ENCODE measurements at regions not wholly inside any gene's neighbourhood (a gene's known extent, or its start where the extent isn't known, plus 50 kb on each side); places are given as distances from the start of the nearest gene placed in this dataset.
A peak's percentile ranks its signal among the peaks of the same experiment; 100 is the strongest.

- TF ChIP-seq GATA3 (IDR thresholded peaks at IDR 0.05; ENCODE audit: low read depth, low read length) (no peak), GATA2 (IDR thresholded peaks at IDR 0.05; ENCODE audit: low read depth, low read length) (no peak)
Measured at GRCh38 chr20:43799741-43800140, 72.9 kb upstream of the GTSF1L start.

- TF ChIP-seq GATA2 (IDR thresholded peaks at IDR 0.05; ENCODE audit: low read depth, low read length) (peak; percentile 68), GATA3 (IDR thresholded peaks at IDR 0.05; ENCODE audit: low read depth, low read length) (0 out of 2 replicates have a peak, but pooled peaks have one; percentile 12)
Measured at GRCh38 chr20:43799150-43799711, 72.4 kb upstream of the GTSF1L start.

DNA sequence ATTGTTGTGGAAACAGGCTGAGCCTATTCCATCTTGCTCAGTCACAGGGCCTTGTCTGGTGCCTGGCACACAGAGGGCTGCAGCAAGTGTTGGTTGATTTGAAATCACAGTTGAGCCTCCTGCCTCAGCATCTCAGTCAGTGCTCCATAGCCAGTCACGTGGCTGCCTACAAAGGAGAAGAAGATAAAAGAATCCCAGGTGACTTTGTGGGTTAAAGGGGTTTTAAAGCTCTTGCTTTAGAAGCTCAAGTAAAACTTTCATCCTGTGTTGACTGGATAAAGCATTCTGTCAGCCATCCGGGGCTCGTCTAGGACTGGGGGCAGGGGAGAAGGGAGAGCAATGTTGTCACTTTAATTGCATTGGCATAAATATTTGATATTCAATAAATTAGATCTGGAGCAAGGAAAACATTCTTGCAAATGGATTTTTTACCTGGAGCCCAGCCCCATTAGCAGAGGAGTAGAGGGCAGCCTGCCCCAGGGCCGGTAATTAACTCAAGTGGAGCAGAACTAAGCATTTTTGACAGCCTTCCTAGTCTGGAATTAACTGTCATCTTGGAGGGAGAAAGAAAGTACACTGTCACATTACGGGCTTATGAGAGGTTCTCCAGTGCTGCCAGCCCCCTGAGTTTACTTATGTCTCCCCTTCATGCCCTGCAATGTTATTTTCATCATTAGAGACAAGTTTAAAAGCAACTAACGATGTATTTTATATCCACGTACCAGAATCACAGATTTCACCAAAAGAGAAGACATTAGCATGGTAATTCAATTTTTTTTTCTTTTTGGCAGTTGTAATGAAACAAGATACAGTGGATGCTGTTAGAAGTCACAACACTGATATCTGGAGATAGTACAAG lies 71.7 kb upstream of the GTSF1L start:
- TF ChIP-seq GATA2 (IDR thresholded peaks at IDR 0.05; ENCODE audit: low read depth, low read length) (no peak), GATA3 (IDR thresholded peaks at IDR 0.05; ENCODE audit: low read depth, low read length) (no peak)

GRCh38 chr20:43794326-43794725 lies 67.5 kb upstream of the GTSF1L start:
- TF ChIP-seq GATA2 (IDR thresholded peaks at IDR 0.05; ENCODE audit: low read depth, low read length) = no peak
- TF ChIP-seq GATA3 (IDR thresholded peaks at IDR 0.05; ENCODE audit: low read depth, low read length) = no peak

DNA sequence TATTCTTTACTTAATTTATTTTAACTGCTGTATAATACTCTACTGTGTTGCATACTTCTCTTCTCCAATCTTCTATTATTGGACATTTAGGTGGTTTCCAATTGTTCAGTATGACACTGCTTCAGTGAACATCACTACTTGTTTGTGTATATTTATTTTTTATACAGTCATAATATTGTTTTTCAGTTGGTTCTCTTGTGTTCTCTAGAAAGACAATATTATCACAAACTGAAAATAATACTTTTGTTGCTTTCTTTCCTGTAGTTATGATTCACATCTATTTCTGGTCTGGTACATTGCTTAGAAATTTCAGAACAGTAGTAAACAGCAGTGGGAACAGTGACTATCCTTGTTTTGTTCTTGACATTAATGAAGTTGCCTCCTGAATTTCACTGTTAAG lies 62.8 kb upstream of the GTSF1L start:
- TF ChIP-seq GATA3 (IDR thresholded peaks at IDR 0.05; ENCODE audit: low read depth, low read length) (no peak), GATA2 (IDR thresholded peaks at IDR 0.05; ENCODE audit: low read depth, low read length) (no peak)

- TF ChIP-seq GATA2 (IDR thresholded peaks at IDR 0.05; ENCODE audit: low read depth, low read length) (no peak), GATA3 (IDR thresholded peaks at IDR 0.05; ENCODE audit: low read depth, low read length) (no peak)
Measured at GRCh38 chr20:43787937-43788336, 61.1 kb upstream of the GTSF1L start.

GRCh38 chr20:43786885-43787284 lies 60.1 kb upstream of the GTSF1L start:
- TF ChIP-seq GATA3 (IDR thresholded peaks at IDR 0.05; ENCODE audit: low read depth, low read length) = no peak
- no peak for TF ChIP-seq GATA2 (IDR thresholded peaks at IDR 0.05; ENCODE audit: low read depth, low read length)

DNA sequence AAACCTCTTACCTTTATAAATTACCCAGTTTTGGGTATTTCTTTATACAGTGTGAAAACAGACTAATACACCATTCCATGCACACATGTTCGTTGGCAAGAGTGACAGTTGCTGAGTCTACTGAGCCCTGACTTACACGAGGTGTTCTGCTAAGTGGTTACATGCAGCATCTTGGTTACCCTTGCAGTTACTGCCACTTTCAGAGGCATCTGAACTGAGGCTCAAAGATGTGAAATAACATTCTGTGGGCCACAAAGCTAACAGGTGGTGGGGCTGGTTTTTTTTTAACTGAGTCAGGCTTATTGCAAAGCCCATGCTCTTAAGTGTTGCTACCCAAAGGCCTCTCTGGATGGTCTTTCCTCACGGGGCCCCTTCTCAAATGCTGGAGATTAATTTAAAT lies 54.4 kb upstream of the GTSF1L start:
- no peak for TF ChIP-seq GATA2 (IDR thresholded peaks at IDR 0.05; ENCODE audit: low read depth, low read length)
- TF ChIP-seq GATA3 (IDR thresholded peaks at IDR 0.05; ENCODE audit: low read depth, low read length) = no peak

DNA sequence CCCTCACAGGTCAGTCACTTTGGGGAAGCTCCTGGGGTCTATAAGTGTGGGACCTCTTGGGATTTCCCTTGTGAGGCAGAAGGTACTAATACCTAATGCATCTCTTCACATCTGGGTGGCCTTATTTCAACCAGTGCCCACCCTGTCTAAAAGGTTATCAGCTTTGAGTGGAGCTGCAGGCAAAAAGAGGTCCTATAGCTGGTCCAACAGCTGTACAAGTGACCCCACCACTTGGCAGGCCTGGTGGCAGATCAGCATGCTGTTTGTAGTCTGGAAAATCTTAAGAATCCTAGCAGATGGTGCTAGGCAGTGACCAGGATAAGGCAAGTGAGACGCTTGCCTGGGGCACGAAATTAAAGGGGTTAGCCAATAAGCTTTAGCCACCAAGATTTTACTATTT lies 51.6 kb upstream of the GTSF1L start:
- TF ChIP-seq GATA2 (IDR thresholded peaks at IDR 0.05; ENCODE audit: low read depth, low read length) (no peak), GATA3 (IDR thresholded peaks at IDR 0.05; ENCODE audit: low read depth, low read length) (no peak)

- TF ChIP-seq GATA3 (IDR thresholded peaks at IDR 0.05; ENCODE audit: low read depth, low read length) (no peak), GATA2 (IDR thresholded peaks at IDR 0.05; ENCODE audit: low read depth, low read length) (no peak)
Measured at GRCh38 chr20:43776691-43777090, 49.9 kb upstream of the GTSF1L start.
